ENCODE measurements at regions not wholly inside any gene's neighbourhood (a gene's known extent, or its start where the extent isn't known, plus 50 kb on each side); places are given as distances from the start of the nearest gene placed in this dataset.

GRCh38 chr19:31625056-31625455 is 275.8 kb upstream of the TSHZ3 start:
- dilution Hi-C loops (cut with HindIII; ENCODE audit: low sequenced_read_pairs, unreplicated experiment) (no loop called here), intact Hi-C loops (cut with micrococcal nuclease) (no loop called here), in situ Hi-C loops (cut with MboI; ENCODE audit: low sequenced_read_pairs) (no loop called here)
- H3K36me3 ChIP-seq (ENCODE audit: control insufficient read depth, insufficient read depth, low read length): no peaks in the 10 kb centered on the region
- no peak overlapping the region for H3K18ac ChIP-seq (ENCODE audit: low read depth, low read length)
- H3K4me2 ChIP-seq (ENCODE audit: low read depth, low read length): no peak overlapping the region
- POLR2A ChIA-PET (ENCODE audit: unreplicated experiment): no interaction called here
- H3K56ac ChIP-seq (ENCODE audit: extremely low read depth, insufficient read depth, low read length): no peak overlapping the region
- no peak overlapping the region for H3K14ac ChIP-seq (replicated peaks; ENCODE audit: low read depth, low read length)
- TF ChIP-seq POLR2A (IDR thresholded peaks at IDR 0.05; ENCODE audit: low read depth, low read length) (no peak), CHD1 (IDR thresholded peaks at IDR 0.05; ENCODE audit: low read depth, low read length) (no peak), RCOR1 (IDR thresholded peaks at IDR 0.05; ENCODE audit: insufficient replicate concordance, low read length) (no peak), SMC3 (IDR thresholded peaks at IDR 0.05; ENCODE audit: low read depth, low read length) (no peak), BHLHE40 (IDR thresholded peaks at IDR 0.05; ENCODE audit: low read depth, low read length) (no peak), NFE2L2 (IDR thresholded peaks at IDR 0.05; ENCODE audit: low read depth, low read length) (no peak), FOS (IDR thresholded peaks at IDR 0.05; ENCODE audit: low read depth, low read length) (no peak)
- H4K20me1 ChIP-seq (ENCODE audit: insufficient read depth, low read length): no peaks in the 10 kb centered on the region
- H2AK5ac ChIP-seq (ENCODE audit: low read depth, low read length): no peak overlapping the region
- no peak overlapping the region for H2BK120ac ChIP-seq (ENCODE audit: low read depth, low read length)
- no peak overlapping the region for H2BK20ac ChIP-seq (ENCODE audit: low read depth, low read length)
- no peak overlapping the region for H4K8ac ChIP-seq (ENCODE audit: low read depth in 2 of 2, low read length in 2 of 2)
- BruUV-seq (replicated peaks): no TSS peak
- H3K9me1 ChIP-seq (ENCODE audit: insufficient read depth, low read length): no peaks in the 10 kb centered on the region
- H3K4ac ChIP-seq (ENCODE audit: low read depth, low read length): no peak overlapping the region
- H2BK15ac ChIP-seq (ENCODE audit: low read depth, low read length): no peak overlapping the region
- ATAC-seq (ENCODE audit: low read depth): no peak
- H3K4me1 ChIP-seq (ENCODE audit: control insufficient read depth, insufficient read depth, low read length): no peaks in the 10 kb centered on the region
- no peak for DNase-seq
- H2AFZ ChIP-seq (replicated peaks; ENCODE audit: low read length, poor library complexity): no peak overlapping the region
- no peak overlapping the region for H2AK9ac ChIP-seq (replicated peaks; ENCODE audit: low read depth, low read length, poor library complexity)
- H4K91ac ChIP-seq (ENCODE audit: insufficient read depth, low read depth, low read length): no peak overlapping the region
- no peak overlapping the region for H4K5ac ChIP-seq (ENCODE audit: low read depth, low read length)
- no peak overlapping the region for H3K23ac ChIP-seq (ENCODE audit: low read depth, low read length)
- no peak overlapping the region for H3K9ac ChIP-seq (ENCODE audit: low read depth, low read length)
- H3K79me1 ChIP-seq (ENCODE audit: low read depth in 1 of 2, low read length in 2 of 2): no peaks in the 10 kb centered on the region
- CTCF ChIA-PET: no interaction called here
- H3K27ac ChIP-seq (ENCODE audit: insufficient read depth, low read length): no peak overlapping the region
- H3K4me3 ChIP-seq (ENCODE audit: insufficient read depth, low read depth, low read length): no peak overlapping the region
- H3K9me3 ChIP-seq (ENCODE audit: control insufficient read depth, insufficient read depth, low read length): no peaks in the 10 kb centered on the region
- no peaks in the 10 kb centered on the region; the same call in 1 of the 2 replicates for H3K27me3 ChIP-seq (ENCODE audit: control insufficient read depth, insufficient read depth, low read length)
- no peak overlapping the region for H2BK5ac ChIP-seq (ENCODE audit: low read depth, low read length, poor library complexity, severe bottlenecking)
- 31% methylated on average over 2 of the region's 4 CpGs; no CpG with 5 or more reads in 1 of the 2 experiments for WGBS, 2 experiments (ENCODE audit: extremely low coverage in 2 of 2, insufficient read length in 1 of 2)

All from IMR-90 (cell line).